ENCODE measurements at regions not wholly inside any gene's neighbourhood (a gene's known extent, or its start where the extent isn't known, plus 50 kb on each side); places are given as distances from the start of the nearest gene placed in this dataset.

DNA sequence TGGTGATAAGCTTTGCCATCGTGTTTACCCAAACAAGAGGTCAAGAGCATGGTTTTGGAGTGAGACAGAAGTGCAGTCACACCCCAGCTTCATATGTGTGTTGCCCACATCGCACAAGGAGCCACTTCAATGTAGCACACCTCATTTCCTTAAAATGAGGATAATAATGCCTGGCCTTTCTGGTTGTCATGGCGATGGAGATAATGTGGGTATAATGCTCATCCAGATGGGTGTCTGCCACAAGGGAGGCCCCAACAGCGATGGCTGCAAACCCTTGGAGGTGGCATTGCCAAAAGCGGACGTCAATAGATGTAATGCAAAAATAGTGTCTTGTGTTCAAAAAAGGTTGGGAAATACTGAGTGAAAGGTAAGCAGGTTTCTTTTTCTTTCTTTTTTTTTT lies 83.1 kb upstream of the AJAP1 start:
- no peak for TF ChIP-seq CTCF (IDR thresholded peaks at IDR 0.05; ENCODE audit: borderline replicate concordance, extremely low read depth, low read length, poor library complexity, severe bottlenecking)
- TF ChIP-seq EZH2 (IDR thresholded peaks at IDR 0.05; ENCODE audit: borderline replicate concordance, low read depth, low read length, severe bottlenecking): no peak
- Histone ChIP-seq H3K4me3 (ENCODE audit: low read depth in 1 of 2, low read length in 2 of 2) (no peak overlapping the region), H3K4me1 (ENCODE audit: insufficient read depth, low read length) (no peaks in the 10 kb centered on the region), H3K36me3 (ENCODE audit: insufficient read depth, low read length) (no peaks in the 10 kb centered on the region), H3K27me3 (ENCODE audit: insufficient read depth, low read length, poor library complexity) (no peaks in the 10 kb centered on the region), H3K27ac (ENCODE audit: low read length) (no peak overlapping the region), H3K4me2 (ENCODE audit: insufficient read depth, low read length) (no peak overlapping the region), H3K9me3 (ENCODE audit: insufficient read depth, low read length, severe bottlenecking) (no peaks in the 10 kb centered on the region), H4K20me1 (ENCODE audit: insufficient read depth, low read length) (no peaks in the 10 kb centered on the region), H3K79me2 (ENCODE audit: insufficient read depth, low read length) (no peaks in the 10 kb centered on the region), H2AFZ (ENCODE audit: low read depth, low read length) (no peak overlapping the region), H3K9ac (ENCODE audit: low read depth, low read length) (no peak overlapping the region)
- ATAC-seq (ENCODE audit: insufficient read depth, low read depth) (no peak), DNase-seq (no peak)

GRCh38 chr1:4573526-4573925 lies 80.9 kb upstream of the AJAP1 start:
- Histone ChIP-seq H3K9me3 (ENCODE audit: insufficient read depth, low read length, severe bottlenecking) (no peaks in the 10 kb centered on the region), H3K4me3 (ENCODE audit: low read depth in 1 of 2, low read length in 2 of 2) (no peak overlapping the region), H4K20me1 (ENCODE audit: insufficient read depth, low read length) (no peaks in the 10 kb centered on the region), H3K4me1 (ENCODE audit: insufficient read depth, low read length) (no peaks in the 10 kb centered on the region), H3K9ac (ENCODE audit: low read depth, low read length) (no peak overlapping the region), H2AFZ (ENCODE audit: low read depth, low read length) (no peak overlapping the region), H3K27me3 (ENCODE audit: insufficient read depth, low read length, poor library complexity) (no peaks in the 10 kb centered on the region), H3K4me2 (ENCODE audit: insufficient read depth, low read length) (no peak overlapping the region), H3K36me3 (ENCODE audit: insufficient read depth, low read length) (no peaks in the 10 kb centered on the region), H3K79me2 (ENCODE audit: insufficient read depth, low read length) (no peaks in the 10 kb centered on the region), H3K27ac (ENCODE audit: low read length) (no peak overlapping the region)
- DNase-seq (no peak), ATAC-seq (ENCODE audit: insufficient read depth, low read depth) (no peak)
- TF ChIP-seq CTCF (IDR thresholded peaks at IDR 0.05; ENCODE audit: borderline replicate concordance, extremely low read depth, low read length, poor library complexity, severe bottlenecking): no peak
- TF ChIP-seq EZH2 (IDR thresholded peaks at IDR 0.05; ENCODE audit: borderline replicate concordance, low read depth, low read length, severe bottlenecking): no peak

GRCh38 chr1:4581807-4582206 lies 72.6 kb upstream of the AJAP1 start:
- TF ChIP-seq CTCF (IDR thresholded peaks at IDR 0.05; ENCODE audit: borderline replicate concordance, extremely low read depth, low read length, poor library complexity, severe bottlenecking): no peak
- no peak for TF ChIP-seq EZH2 (IDR thresholded peaks at IDR 0.05; ENCODE audit: borderline replicate concordance, low read depth, low read length, severe bottlenecking)
- Histone ChIP-seq H4K20me1 (ENCODE audit: insufficient read depth, low read length) (no peaks in the 10 kb centered on the region), H3K27ac (ENCODE audit: low read length) (no peak overlapping the region), H3K4me3 (ENCODE audit: low read depth in 1 of 2, low read length in 2 of 2) (no peak overlapping the region), H3K9me3 (ENCODE audit: insufficient read depth, low read length, severe bottlenecking) (no peaks in the 10 kb centered on the region), H3K36me3 (ENCODE audit: insufficient read depth, low read length) (no peaks in the 10 kb centered on the region), H3K9ac (ENCODE audit: low read depth, low read length) (no peak overlapping the region), H3K27me3 (ENCODE audit: insufficient read depth, low read length, poor library complexity) (no peaks in the 10 kb centered on the region), H3K4me2 (ENCODE audit: insufficient read depth, low read length) (no peak overlapping the region), H3K4me1 (ENCODE audit: insufficient read depth, low read length) (no peaks in the 10 kb centered on the region), H2AFZ (ENCODE audit: low read depth, low read length) (no peak overlapping the region), H3K79me2 (ENCODE audit: insufficient read depth, low read length) (no peaks in the 10 kb centered on the region)
- DNase-seq (no peak), ATAC-seq (ENCODE audit: insufficient read depth, low read depth) (no peak)

GRCh38 chr1:4584449-4584848 lies 70.0 kb upstream of the AJAP1 start:
- H3K9me3 ChIP-seq (ENCODE audit: insufficient read depth, low read length, severe bottlenecking): no peaks in the 10 kb centered on the region
- H3K9ac ChIP-seq (ENCODE audit: low read depth, low read length): no peak overlapping the region
- no peak for DNase-seq
- no peaks in the 10 kb centered on the region for H3K36me3 ChIP-seq (ENCODE audit: insufficient read depth, low read length)
- no peak overlapping the region for H3K27ac ChIP-seq (ENCODE audit: low read length)
- H3K4me1 ChIP-seq (ENCODE audit: insufficient read depth, low read length): no peaks in the 10 kb centered on the region
- TF ChIP-seq EZH2 (IDR thresholded peaks at IDR 0.05; ENCODE audit: borderline replicate concordance, low read depth, low read length, severe bottlenecking) (no peak), CTCF (IDR thresholded peaks at IDR 0.05; ENCODE audit: borderline replicate concordance, extremely low read depth, low read length, poor library complexity, severe bottlenecking) (no peak)
- H3K27me3 ChIP-seq (ENCODE audit: insufficient read depth, low read length, poor library complexity): no peaks in the 10 kb centered on the region
- no peak overlapping the region for H3K4me3 ChIP-seq (ENCODE audit: low read depth in 1 of 2, low read length in 2 of 2)
- H3K79me2 ChIP-seq (ENCODE audit: insufficient read depth, low read length): no peaks in the 10 kb centered on the region
- H3K4me2 ChIP-seq (ENCODE audit: insufficient read depth, low read length): no peak overlapping the region
- H2AFZ ChIP-seq (ENCODE audit: low read depth, low read length): no peak overlapping the region
- no peak for ATAC-seq (ENCODE audit: insufficient read depth, low read depth)
- H4K20me1 ChIP-seq (ENCODE audit: insufficient read depth, low read length): no peaks in the 10 kb centered on the region

All from DND-41 (cell line).